Vagina (tissue), 2 donors: ENCODE measurements at regions not wholly inside any gene's neighbourhood (a gene's known extent, or its start where the extent isn't known, plus 50 kb on each side); places are given as distances from the start of the nearest gene placed in this dataset.

Experiments
- DNase-seq, 2 donors: peaks; one replicate each; pipeline ENCODE4 v3.0.0-alpha.2; 2017; ENCODE audit errors: extremely low spot score in 2 of 2
- H3K27ac ChIP-seq: fragments of 200-600 bp; sonication (generic); one replicate; pipeline ENCODE4 v1.5.1; 2019
- H3K27me3 ChIP-seq: fragments of 200-600 bp; sonication (generic); one replicate; pipeline ENCODE4 v1.5.1; 2019
- H3K36me3 ChIP-seq, 2 donors: fragments of 200-600 bp; sonication (generic); one replicate each; pipeline ENCODE4 v1.5.1; 2017 to 2019
- H3K4me1 ChIP-seq: fragments of 200-600 bp; sonication (generic); one replicate; pipeline ENCODE4 v1.5.1; 2019
- H3K4me3 ChIP-seq, 2 donors: fragments of 200-600 bp; sonication (generic); 1 replicate in 1 of 2; 2 replicates in 1 of 2; pipeline ENCODE4 v1.5.1; 2016 to 2019
- H3K9me3 ChIP-seq: fragments of 200-600 bp; sonication (generic); one replicate; pipeline ENCODE4 v1.5.1; 2019
- CTCF ChIP-seq, 3 experiments: fragments of 450-650 bp in 2 of 3; fragments of 200-600 bp in 1 of 3; sonication (generic) in 1 of 3; IDR thresholded peaks; one replicate each; pipeline ENCODE4 v1.5.1; 2017 to 2019; ENCODE audit warnings: antibody characterized with exemption in 3 of 3, mild to moderate bottlenecking in 2 of 3, moderate library complexity in 2 of 3
- POLR2A ChIP-seq, 2 donors: fragments of 450-650 bp; IDR thresholded peaks; one replicate each; pipeline ENCODE4 v1.6.1; 2017; ENCODE audit warnings: antibody characterized with exemption in 2 of 2, mild to moderate bottlenecking in 2 of 2, moderate library complexity in 2 of 2
- POLR2AphosphoS5 ChIP-seq, 2 donors: sonication (generic); formaldehyde crosslinking; IDR thresholded peaks; one replicate each; pipeline ENCODE4 v1.9.0; 2017; ENCODE audit warnings: antibody characterized with exemption in 2 of 2, mild to moderate bottlenecking in 2 of 2, low read depth in 1 of 2; ENCODE audit not compliant: insufficient read depth in 1 of 2
- intact Hi-C: fragments of 100-400 bp; cut with DNase I; formaldehyde crosslinking; loops from one replicate; pipeline ENCODE4 v1.15.1; 2023

DNA sequence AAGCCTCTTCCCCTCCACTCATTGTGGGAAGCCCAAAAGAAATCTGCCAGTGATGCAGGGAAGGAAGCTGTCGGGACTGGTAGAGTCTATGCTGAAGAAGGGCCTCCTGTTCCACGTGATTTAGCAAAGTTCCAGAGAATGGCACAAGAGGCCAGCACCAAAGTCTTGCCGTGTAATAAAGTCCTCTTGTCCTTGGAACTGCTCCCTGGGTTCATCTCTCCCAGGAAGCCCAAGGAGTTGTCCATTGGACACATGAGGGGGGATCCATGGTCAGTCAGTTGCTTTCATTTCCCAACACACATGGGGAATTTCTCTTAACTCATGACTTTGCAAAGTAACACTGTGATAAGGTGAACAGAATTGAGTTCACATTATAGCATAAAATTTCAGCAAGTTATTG, 116.1 kb upstream of the RAB4A start:
- no peak for TF ChIP-seq POLR2AphosphoS5 (IDR thresholded peaks at IDR 0.05; ENCODE audit: insufficient read depth in 1 of 2, low read depth in 1 of 2)
- no peak for TF ChIP-seq CTCF (IDR thresholded peaks at IDR 0.05)
- no peak for TF ChIP-seq POLR2A (IDR thresholded peaks at IDR 0.05)
- H3K27me3 ChIP-seq: no peaks in the 10 kb centered on the region
- no peak for DNase-seq

GRCh38 chr1:229155472-229155871, 115.4 kb upstream of the RAB4A start:
- TF ChIP-seq CTCF (IDR thresholded peaks at IDR 0.05) (no peak), POLR2AphosphoS5 (IDR thresholded peaks at IDR 0.05; ENCODE audit: insufficient read depth in 1 of 2, low read depth in 1 of 2) (no peak), POLR2A (IDR thresholded peaks at IDR 0.05) (no peak)
- Histone ChIP-seq H3K27ac (no peak overlapping the region), H3K9me3 (no peaks in the 10 kb centered on the region), H3K4me3 (no peak overlapping the region), H3K36me3 (no peaks in the 10 kb centered on the region), H3K4me1 (no peaks in the 10 kb centered on the region), H3K27me3 (no peaks in the 10 kb centered on the region)
- intact Hi-C loops: no loop called here
- no peak for DNase-seq

More for the DNA sequence above, 116.1 kb upstream of the RAB4A start:
- Histone ChIP-seq H3K4me1 (no peaks in the 10 kb centered on the region), H3K27ac (no peak overlapping the region), H3K36me3 (no peaks in the 10 kb centered on the region), H3K4me3 (no peak overlapping the region), H3K9me3 (no peaks in the 10 kb centered on the region)
- intact Hi-C loops: loop anchor here (5.0 kb wide), 1 partner anchor 552 kb away; no protein-coding TSS in a partner anchor

DNA sequence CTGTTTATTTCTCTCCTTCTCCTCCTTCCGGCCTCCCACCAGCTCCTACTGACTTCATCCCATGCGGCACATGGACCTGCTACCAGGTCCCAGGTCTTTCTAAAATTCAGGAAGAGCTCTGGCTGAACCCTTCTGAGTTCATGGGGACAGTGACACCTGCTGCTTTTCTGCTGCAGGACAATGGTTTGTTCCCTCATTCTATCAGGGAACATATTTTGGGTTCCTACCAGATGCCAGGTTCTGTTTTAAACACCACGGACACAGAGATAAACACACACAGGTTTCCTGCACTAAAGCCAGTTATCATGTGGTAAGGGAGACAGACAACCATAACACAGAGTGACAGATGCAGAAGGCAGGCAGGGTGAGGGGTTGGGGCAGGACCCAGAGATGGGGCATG, 114.0 kb upstream of the RAB4A start:
- no peak for TF ChIP-seq POLR2AphosphoS5 (IDR thresholded peaks at IDR 0.05; ENCODE audit: insufficient read depth in 1 of 2, low read depth in 1 of 2)
- TF ChIP-seq CTCF (IDR thresholded peaks at IDR 0.05): peak in 1 of 3 experiments; percentile 42
- TF ChIP-seq POLR2A (IDR thresholded peaks at IDR 0.05): no peak
- no peak for DNase-seq

DNA sequence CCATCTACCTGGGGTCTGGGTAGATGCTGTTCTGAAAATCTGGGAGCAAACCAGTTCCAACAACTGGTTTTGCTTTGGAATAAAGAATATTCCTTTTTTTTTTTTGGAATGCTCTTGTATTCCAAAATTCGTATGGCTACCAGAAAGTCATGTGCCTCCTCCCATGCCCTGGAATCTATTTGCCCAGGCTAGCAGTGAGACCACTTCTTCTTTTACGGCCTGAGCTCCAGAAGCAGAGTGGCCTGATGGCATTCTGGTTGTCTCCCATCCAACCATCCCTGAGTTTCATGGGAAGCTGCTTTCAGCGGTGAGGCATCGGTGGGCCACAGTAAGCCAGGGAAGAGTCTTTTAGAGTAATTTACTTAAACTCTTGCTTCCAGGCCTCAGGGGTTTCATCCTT, 113.4 kb upstream of the RAB4A start:
- no peak for DNase-seq
- Histone ChIP-seq H3K27ac (no peak overlapping the region), H3K27me3 (no peaks in the 10 kb centered on the region), H3K4me3 (no peak overlapping the region), H3K9me3 (no peaks in the 10 kb centered on the region), H3K4me1 (no peaks in the 10 kb centered on the region), H3K36me3 (no peaks in the 10 kb centered on the region)
- TF ChIP-seq POLR2A (IDR thresholded peaks at IDR 0.05) (no peak), CTCF (IDR thresholded peaks at IDR 0.05) (no peak), POLR2AphosphoS5 (IDR thresholded peaks at IDR 0.05; ENCODE audit: insufficient read depth in 1 of 2, low read depth in 1 of 2) (no peak)
- intact Hi-C loops: no loop called here

More for the DNA sequence above, 114.0 kb upstream of the RAB4A start:
- Histone ChIP-seq H3K4me3 (no peak overlapping the region), H3K36me3 (no peaks in the 10 kb centered on the region), H3K4me1 (no peaks in the 10 kb centered on the region), H3K9me3 (no peaks in the 10 kb centered on the region), H3K27ac (no peak overlapping the region), H3K27me3 (no peaks in the 10 kb centered on the region)
- intact Hi-C loops: no loop called here

GRCh38 chr1:229158341-229158921, 112.5 kb upstream of the RAB4A start:
- no peaks in the 10 kb centered on the region for H3K4me1 ChIP-seq
- TF ChIP-seq POLR2AphosphoS5 (IDR thresholded peaks at IDR 0.05; ENCODE audit: insufficient read depth in 1 of 2, low read depth in 1 of 2) (no peak), POLR2A (IDR thresholded peaks at IDR 0.05) (no peak), CTCF (IDR thresholded peaks at IDR 0.05) (no peak)
- intact Hi-C loops: no loop called here
- DNase-seq: no peak
- H3K9me3 ChIP-seq: no peaks in the 10 kb centered on the region
- no peak overlapping the region for H3K4me3 ChIP-seq
- H3K36me3 ChIP-seq: no peaks in the 10 kb centered on the region
- no peaks in the 10 kb centered on the region for H3K27me3 ChIP-seq
- H3K27ac ChIP-seq: no peak overlapping the region
